Endothelial cell of umbilical vein (primary cell): ENCODE measurements at regions not wholly inside any gene's neighbourhood (a gene's known extent, or its start where the extent isn't known, plus 50 kb on each side); places are given as distances from the start of the nearest gene placed in this dataset.

ENCODE experiments used
- BruUV-seq: library from RNA; stranded (reverse); fragments of 400-500 nt; replicated peaks from 2 replicates; lab custom pipeline; 2021; lab: Mats Ljungman, UMichigan
- CTCF ChIA-PET: fragments of 300-600, 350-600 bp; sonication (Branson Sonifier 250); formaldehyde crosslinking; loops from one replicate; lab custom pipeline; 2021; ENCODE audit warnings: antibody characterized with exemption, inconsistent platforms; lab: Charles Lee
- POLR2A ChIA-PET: fragments of 300-600, 350-600 bp; sonication (Branson Sonifier 250); formaldehyde crosslinking; loops from one replicate; lab custom pipeline; 2021; ENCODE audit warnings: antibody characterized with exemption, inconsistent platforms; lab: Charles Lee
- DNase-seq: peaks from one replicate; pipeline ENCODE4 v3.0.0-alpha.2; 2011; ENCODE audit warnings: low read depth, low spot score
- FAIRE-seq: peaks from 2 replicates; lab custom pipeline; 2011; peaks lifted over from hg19 to GRCh38; lab: Jason Lieb, UNC
- H2AFZ ChIP-seq: 2 replicates; pipeline ENCODE4 v1.6.0; 2012; ENCODE audit warnings: low read depth, low read length, control low read depth, inconsistent platforms
- H3K27ac ChIP-seq: 2 replicates; pipeline ENCODE4 v1.5.1; 2011; ENCODE audit warnings: low read depth, mild to moderate bottlenecking, control low read depth, low read length, moderate library complexity; ENCODE audit not compliant: insufficient read depth
- H3K27me3 ChIP-seq, 2 experiments: 2 replicates each; pipeline versions ENCODE4 v1.6.0 to v1.6.1; 2011; ENCODE audit warnings: low read length in 2 of 2, mixed read lengths in 1 of 2; ENCODE audit not compliant: control insufficient read depth in 2 of 2, insufficient read depth in 2 of 2
- H3K36me3 ChIP-seq, 2 experiments: 2 replicates in 1 of 2; 3 replicates in 1 of 2; pipeline ENCODE4 v1.5.1; 2011; ENCODE audit warnings: low read length in 2 of 2, mild to moderate bottlenecking in 1 of 2, moderate library complexity in 1 of 2; ENCODE audit not compliant: control insufficient read depth in 2 of 2, insufficient read depth in 2 of 2; ENCODE audit errors: extremely low read depth in 1 of 2
- H3K4me1 ChIP-seq: 3 replicates; pipeline ENCODE4 v1.5.1; 2011; ENCODE audit warnings: mild to moderate bottlenecking, low read length; ENCODE audit not compliant: control insufficient read depth, insufficient read depth; ENCODE audit errors: extremely low read depth
- H3K4me2 ChIP-seq: 2 replicates; pipeline ENCODE4 v1.6.1; 2011; ENCODE audit warnings: low read length, control low read depth, mixed read lengths; ENCODE audit not compliant: insufficient read depth
- H3K4me3 ChIP-seq, 3 experiments: fragments of 200-600 bp in 1 of 3; sonication (generic), shearing (Covaris generic) in 1 of 3; replicated peaks in 1 of 3; 2 replicates each; pipeline ENCODE4 v1.5.1; 2011 to 2016; ENCODE audit warnings: control low read depth in 3 of 3, low read length in 3 of 3, mild to moderate bottlenecking in 2 of 3, inconsistent platforms in 1 of 3, low read depth in 1 of 3, moderate library complexity in 1 of 3; ENCODE audit not compliant: insufficient read depth in 1 of 3
- H3K79me2 ChIP-seq: 2 replicates; pipeline ENCODE4 v1.6.0; 2012; ENCODE audit warnings: low read length, inconsistent platforms; ENCODE audit not compliant: control insufficient read depth, insufficient read depth
- H3K9ac ChIP-seq: replicated peaks from 2 replicates; pipeline ENCODE3; 2011; ENCODE audit warnings: low read length, control low read depth; ENCODE audit not compliant: insufficient read depth; ENCODE audit errors: extremely low read depth
- H3K9me1 ChIP-seq: replicated peaks from 3 replicates; pipeline ENCODE4 v1.6.0; 2011; ENCODE audit warnings: mild to moderate bottlenecking, low read length; ENCODE audit not compliant: control insufficient read depth, insufficient read depth; ENCODE audit errors: extremely low read depth
- H3K9me3 ChIP-seq: replicated peaks from 2 replicates; pipeline ENCODE4 v1.5.1; 2012; ENCODE audit warnings: low read length, inconsistent platforms; ENCODE audit not compliant: control insufficient read depth, insufficient read depth
- H4K20me1 ChIP-seq: replicated peaks from 2 replicates; pipeline ENCODE3; 2011; ENCODE audit warnings: mild to moderate bottlenecking, low read length; ENCODE audit not compliant: control insufficient read depth, insufficient read depth; ENCODE audit errors: extremely low read depth
- EZH2 ChIP-seq: IDR thresholded peaks from 2 replicates; pipeline ENCODE4 v1.6.1; 2012; ENCODE audit warnings: borderline replicate concordance, low read depth, mild to moderate bottlenecking, moderate library complexity, low read length, inconsistent platforms; ENCODE audit not compliant: severe bottlenecking
- FOS ChIP-seq: IDR thresholded peaks from 2 replicates; pipeline ENCODE4 v1.6.1; 2011; ENCODE audit warnings: mild to moderate bottlenecking, low read length, moderate library complexity, borderline replicate concordance; ENCODE audit not compliant: insufficient read depth
- GATA2 ChIP-seq: IDR thresholded peaks from 2 replicates; pipeline ENCODE4 v1.7.0; 2011; ENCODE audit warnings: low read depth, mild to moderate bottlenecking, moderate library complexity, mixed read lengths, low read length; ENCODE audit not compliant: insufficient read length, insufficient read depth
- JUN ChIP-seq: IDR thresholded peaks from 2 replicates; pipeline ENCODE4 v1.6.1; 2011; ENCODE audit warnings: borderline replicate concordance, low read depth; ENCODE audit not compliant: insufficient read length, insufficient read depth
- MYC ChIP-seq: IDR thresholded peaks from one replicate; pipeline ENCODE4 v1.6.1; 2011; ENCODE audit warnings: mild to moderate bottlenecking, low read depth, low read length
- POLR2A ChIP-seq: IDR thresholded peaks from 2 replicates; pipeline ENCODE4 v1.6.1; 2012; ENCODE audit warnings: low read depth, mild to moderate bottlenecking, control low read depth, low read length
- POLR2AphosphoS5 ChIP-seq: IDR thresholded peaks from 2 replicates; pipeline ENCODE4 v1.6.1; 2012; ENCODE audit warnings: low read depth, mild to moderate bottlenecking, control low read depth, low read length, moderate library complexity; ENCODE audit not compliant: insufficient read depth
- dilution Hi-C: fragments of 300-500 bp; cut with MboI; formaldehyde crosslinking; loops from one replicate; pipeline ENCODE4 v1.15.0; 2019; ENCODE audit warnings: low sequenced_read_pairs; ENCODE audit not compliant: extremely low pct_ligation_motif_present
- intact Hi-C: fragments of 100-400 bp; cut with micrococcal nuclease; formaldehyde crosslinking; loops from one replicate; pipeline ENCODE4 v1.10.0; 2022
- TF ChIP-seq, protein P1 (sequence below), 2 donors: IDR thresholded peaks; 1 replicate in 1 of 2; 2 replicates in 1 of 2; pipeline ENCODE4 v1.5.1; 2011; ENCODE audit warnings: low read length in 2 of 2, mild to moderate bottlenecking in 2 of 2, moderate library complexity in 2 of 2, control low read depth in 1 of 2, inconsistent platforms in 1 of 2, low read depth in 1 of 2; ENCODE audit not compliant: insufficient read depth in 1 of 2; ENCODE audit errors: extremely low read depth in 1 of 2
- TF ChIP-seq, protein P2 (sequence below): IDR thresholded peaks from 2 replicates; pipeline ENCODE4 v1.6.1; 2011; ENCODE audit not compliant: insufficient read depth, insufficient read length

DNA sequence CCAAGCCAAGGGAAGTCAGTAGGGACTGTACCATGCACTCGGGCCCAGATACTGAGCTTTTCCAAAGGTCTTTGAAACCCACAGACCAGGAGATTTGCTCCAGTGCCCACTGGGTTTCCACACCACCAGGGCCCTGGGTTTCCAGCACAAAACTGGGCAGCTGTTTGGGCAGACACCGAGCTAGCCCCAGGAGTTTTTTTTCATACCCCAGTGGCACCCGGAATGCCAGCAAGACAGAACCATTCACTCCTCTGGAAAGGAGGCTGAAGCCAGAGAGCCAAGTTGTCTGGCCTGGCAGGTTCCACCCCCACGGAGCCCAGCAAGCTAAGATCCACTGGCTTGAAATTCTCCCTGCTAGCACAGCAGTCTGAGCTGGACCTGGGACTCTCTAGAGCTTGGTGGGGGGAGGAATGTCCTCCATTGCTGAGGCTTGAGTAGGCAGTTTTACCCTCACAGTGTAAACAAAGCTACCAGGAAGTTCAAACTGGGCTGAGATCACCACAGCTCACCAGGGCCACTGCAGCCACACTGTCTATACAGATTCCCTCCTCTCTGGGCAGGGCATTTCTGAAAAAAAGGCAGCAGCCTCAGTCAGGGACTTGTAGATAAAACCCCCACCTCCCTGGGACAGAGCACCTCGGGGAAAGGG is 793.7 kb downstream of the RPS29 start:
- Histone ChIP-seq H3K9ac (no peak overlapping the region), H3K27ac (no peak overlapping the region), H3K4me2 (no peak overlapping the region), H3K79me2 (no peaks in the 10 kb centered on the region), H4K20me1 (no peaks in the 10 kb centered on the region), H3K27me3 (no peaks in the 10 kb centered on the region), H3K4me3 (no peak overlapping the region), H3K9me3 (peaks cover 3% of the 10 kb centered on the region), H2AFZ (no peak overlapping the region), H3K36me3 (no peaks in the 10 kb centered on the region), H3K9me1 (no peaks in the 10 kb centered on the region), H3K4me1 (no peaks in the 10 kb centered on the region)
- intact Hi-C loops, result no loop called here
- dilution Hi-C loops, result no loop called here
- no peak for DNase-seq
- no TSS peak for BruUV-seq
- FAIRE-seq, result no peak
- ChIA-PET CTCF (no interaction called here), POLR2A (no interaction called here)
- TF ChIP-seq FOS (no peak), JUN (no peak), POLR2AphosphoS5 (no peak), GATA2 (no peak), POLR2A (no peak), MYC (no peak), EZH2 (no peak)
- TF ChIP-seq, protein P1, sequence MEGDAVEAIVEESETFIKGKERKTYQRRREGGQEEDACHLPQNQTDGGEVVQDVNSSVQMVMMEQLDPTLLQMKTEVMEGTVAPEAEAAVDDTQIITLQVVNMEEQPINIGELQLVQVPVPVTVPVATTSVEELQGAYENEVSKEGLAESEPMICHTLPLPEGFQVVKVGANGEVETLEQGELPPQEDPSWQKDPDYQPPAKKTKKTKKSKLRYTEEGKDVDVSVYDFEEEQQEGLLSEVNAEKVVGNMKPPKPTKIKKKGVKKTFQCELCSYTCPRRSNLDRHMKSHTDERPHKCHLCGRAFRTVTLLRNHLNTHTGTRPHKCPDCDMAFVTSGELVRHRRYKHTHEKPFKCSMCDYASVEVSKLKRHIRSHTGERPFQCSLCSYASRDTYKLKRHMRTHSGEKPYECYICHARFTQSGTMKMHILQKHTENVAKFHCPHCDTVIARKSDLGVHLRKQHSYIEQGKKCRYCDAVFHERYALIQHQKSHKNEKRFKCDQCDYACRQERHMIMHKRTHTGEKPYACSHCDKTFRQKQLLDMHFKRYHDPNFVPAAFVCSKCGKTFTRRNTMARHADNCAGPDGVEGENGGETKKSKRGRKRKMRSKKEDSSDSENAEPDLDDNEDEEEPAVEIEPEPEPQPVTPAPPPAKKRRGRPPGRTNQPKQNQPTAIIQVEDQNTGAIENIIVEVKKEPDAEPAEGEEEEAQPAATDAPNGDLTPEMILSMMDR (IDR thresholded peaks at IDR 0.05; ENCODE audit: extremely low read depth in 1 of 2, insufficient read depth in 1 of 2, low read depth in 1 of 2, low read length in 2 of 2), result no peak
- TF ChIP-seq, protein P2, sequence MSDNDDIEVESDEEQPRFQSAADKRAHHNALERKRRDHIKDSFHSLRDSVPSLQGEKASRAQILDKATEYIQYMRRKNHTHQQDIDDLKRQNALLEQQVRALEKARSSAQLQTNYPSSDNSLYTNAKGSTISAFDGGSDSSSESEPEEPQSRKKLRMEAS, result no peak
